ENCODE measurements at regions not wholly inside any gene's neighbourhood (a gene's known extent, or its start where the extent isn't known, plus 50 kb on each side); places are given as distances from the start of the nearest gene placed in this dataset.
"Not testable (repeated sequence)": the region's sequence is repeated elsewhere in the genome, so short reads cannot be mapped to it uniquely, and the experiment has no call there.

DNA sequence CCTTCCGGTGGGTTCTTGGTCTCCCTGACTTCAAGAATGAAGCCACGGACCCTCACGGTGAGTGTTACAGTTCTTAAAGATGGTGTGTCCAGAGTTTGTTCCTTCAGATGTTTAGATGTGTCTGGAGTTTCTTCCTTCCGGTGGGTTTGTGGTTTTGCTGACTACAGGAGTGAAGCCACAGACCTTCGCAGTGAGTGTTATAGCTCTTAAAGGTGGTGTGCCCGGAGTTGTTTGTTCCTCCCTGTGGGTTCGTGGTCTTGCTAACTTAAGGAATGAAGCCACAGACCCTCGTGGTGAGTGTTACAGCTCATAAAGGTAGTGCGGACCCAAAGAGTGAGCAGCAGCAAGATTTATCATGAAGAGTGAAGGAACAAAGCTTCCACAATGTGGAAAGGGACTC is 87.1 kb upstream of the BASP1 start:
- DNase-seq, result not testable (repeated sequence)

DNA sequence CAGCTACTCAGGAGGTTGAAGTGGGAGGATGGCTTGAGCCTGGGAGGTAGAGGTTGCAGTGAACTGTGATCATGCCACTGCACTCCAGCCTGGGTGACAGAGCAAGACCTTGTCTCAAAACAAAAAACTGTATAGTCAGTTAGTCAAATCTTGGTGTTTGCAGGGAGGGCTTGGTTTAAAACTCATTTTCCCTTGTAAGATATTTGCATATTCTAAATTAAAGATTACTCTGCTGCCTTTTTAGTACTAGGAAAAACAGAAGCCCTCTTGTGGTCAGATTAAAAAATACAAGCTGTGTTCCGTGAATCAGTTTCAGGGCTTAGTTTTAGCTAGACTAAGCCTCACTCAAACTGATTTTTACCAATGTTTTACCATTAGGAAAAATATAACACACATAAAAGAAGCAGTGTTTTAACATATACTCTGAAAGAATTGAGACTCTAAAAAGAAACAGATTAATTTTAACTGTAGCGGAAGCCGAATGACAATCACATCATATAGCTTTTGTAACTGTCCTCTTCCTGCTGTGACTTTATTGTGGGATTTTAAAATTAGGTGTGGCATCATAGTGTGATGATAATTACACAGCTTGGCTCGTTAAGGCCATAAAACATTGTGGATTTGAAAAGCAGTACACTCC is 84.9 kb upstream of the BASP1 start:
- no peak for DNase-seq

GRCh38 chr5:17135050-17135449 is 82.4 kb upstream of the BASP1 start:
- no peak for DNase-seq

DNA sequence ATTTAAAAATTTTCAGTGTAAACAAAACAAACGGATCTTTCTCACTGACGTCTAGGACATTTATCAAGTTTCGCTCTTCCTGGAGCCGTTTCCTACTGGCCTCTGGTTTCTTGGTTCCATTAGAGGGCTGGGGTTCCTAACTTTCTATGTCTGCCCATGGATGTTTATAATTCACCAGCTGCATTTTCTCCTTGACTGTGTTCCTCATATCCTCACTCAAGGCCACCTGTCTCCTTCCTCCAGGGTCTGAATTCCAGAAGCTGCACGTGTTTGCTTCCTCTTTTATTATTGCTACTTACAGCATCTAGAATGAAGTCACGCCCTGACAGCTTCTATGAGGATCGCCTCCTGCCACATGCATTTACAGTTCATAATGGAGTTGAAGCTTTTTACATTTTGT is 74.1 kb upstream of the BASP1 start:
- DNase-seq, result no peak

GRCh38 chr5:17146280-17146841 is 71.1 kb upstream of the BASP1 start:
- DNase-seq, result no peak

- no peak for DNase-seq
These were observed 70.3 kb upstream of the BASP1 start for GRCh38 chr5:17147170-17147569.

GRCh38 chr5:17147617-17148016 is 69.8 kb upstream of the BASP1 start:
- DNase-seq, result no peak

GRCh38 chr5:17148481-17148880 is 69.0 kb upstream of the BASP1 start:
- DNase-seq, result no peak

GRCh38 chr5:17149786-17150185 is 67.6 kb upstream of the BASP1 start:
- no peak for DNase-seq

DNA sequence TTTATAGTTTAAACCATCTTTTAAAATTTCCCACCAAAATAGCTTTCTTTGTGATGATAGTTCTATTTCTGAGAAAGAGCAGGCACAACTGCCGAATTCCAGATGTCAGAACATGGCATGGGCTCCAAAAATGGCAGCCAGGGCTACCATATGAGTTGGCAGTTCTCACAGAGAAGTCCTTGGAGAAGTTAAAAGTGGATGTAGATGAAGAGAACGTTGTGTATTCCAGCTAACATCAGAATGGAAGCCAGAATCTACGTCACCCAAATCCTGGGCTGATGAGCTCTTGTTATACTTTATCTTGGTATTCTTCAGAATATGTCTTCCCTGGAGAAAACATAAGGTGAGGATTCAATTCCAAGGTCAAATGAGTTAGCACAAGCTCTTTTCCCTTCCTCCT is 66.9 kb upstream of the BASP1 start:
- DNase-seq, result no peak

- DNase-seq, result no peak
These were observed 65.7 kb upstream of the BASP1 start for GRCh38 chr5:17151686-17152085.

DNA sequence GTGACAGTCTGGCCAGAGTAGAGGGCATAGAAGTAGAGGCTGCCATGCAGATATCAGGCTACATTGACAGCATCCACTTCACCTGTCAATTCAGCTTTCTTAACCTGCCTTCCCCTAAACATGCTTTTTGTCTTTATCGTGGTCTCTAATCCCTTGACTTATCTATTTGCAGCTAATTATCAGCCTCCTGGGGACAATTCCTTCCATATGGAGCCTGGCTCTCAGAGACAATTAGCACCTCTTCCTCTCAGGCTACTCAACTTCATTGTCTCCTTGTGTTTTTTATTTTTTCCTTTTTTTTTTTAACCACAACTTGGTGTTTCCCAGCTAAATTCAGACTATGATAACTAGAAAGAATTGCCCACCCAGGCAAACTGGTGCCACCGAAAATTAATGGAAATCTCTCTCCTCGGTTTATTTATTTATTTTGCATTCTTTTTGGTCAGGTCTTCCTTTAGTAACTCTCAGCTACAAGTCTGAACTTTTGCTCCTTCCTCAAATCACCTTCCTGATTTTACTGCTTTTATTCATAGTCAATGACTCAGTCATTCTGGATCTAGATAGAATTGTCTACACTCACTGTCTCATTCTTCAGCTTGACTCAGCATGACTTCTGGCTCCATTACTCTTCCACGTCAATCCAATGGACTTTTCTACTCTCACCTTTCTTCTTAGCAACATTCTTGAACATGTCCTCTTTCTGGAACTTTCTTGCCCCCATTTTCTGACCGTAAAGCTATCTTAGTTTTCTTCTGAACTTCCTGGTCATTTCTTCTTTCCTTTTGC is 63.0 kb upstream of the BASP1 start:
- DNase-seq, result no peak

DNA sequence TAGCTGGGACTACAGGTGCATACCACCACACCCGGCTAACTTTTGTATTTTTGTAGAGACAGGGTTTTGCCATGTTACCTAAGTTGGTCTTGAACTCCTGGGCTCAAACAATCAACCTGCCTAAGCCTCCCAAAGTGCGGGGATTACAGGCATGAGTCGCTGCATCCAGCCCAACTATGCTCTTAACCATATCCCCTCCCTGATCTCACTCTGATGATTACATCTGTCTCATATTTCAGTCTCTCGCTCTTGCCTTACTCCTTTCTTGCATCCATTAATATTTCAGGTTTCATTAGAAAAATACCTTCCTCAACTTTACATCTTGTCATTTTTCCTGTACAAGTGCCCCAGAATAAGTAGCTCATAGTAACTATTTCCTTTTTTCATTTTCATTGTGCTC is 61.0 kb upstream of the BASP1 start:
- no peak for DNase-seq

GRCh38 chr5:17157294-17157693 is 60.1 kb upstream of the BASP1 start:
- no peak for DNase-seq

DNA sequence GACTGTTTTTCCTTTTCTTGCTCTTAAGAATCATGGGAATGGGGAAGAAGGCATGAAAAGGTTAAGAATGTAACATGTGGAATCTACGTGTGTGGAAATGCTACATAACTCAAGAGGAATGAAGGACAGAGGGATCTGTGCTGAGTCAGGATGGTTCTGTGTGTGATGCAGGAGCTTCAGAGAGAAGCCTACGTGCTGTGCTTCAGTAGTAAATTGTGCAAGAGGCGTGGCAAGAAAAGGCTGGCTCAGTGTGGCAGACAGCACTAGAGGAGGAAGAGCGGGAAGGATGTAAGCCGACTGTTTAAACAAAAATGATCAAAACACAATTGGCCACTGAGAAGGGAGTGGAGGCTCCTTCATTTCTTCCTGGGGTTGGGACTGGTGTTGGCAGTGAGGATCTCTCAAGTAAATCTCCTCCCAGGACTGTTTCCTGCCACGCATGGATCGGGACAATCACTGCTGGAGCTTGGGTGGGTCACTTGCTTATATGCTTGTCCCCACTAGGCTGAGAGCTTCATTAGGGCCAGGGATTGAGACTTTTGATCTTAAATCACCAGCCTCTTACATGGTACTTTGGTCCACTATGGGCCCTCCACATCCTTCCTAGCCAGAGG is 59.4 kb upstream of the BASP1 start:
- no peak for DNase-seq

DNA sequence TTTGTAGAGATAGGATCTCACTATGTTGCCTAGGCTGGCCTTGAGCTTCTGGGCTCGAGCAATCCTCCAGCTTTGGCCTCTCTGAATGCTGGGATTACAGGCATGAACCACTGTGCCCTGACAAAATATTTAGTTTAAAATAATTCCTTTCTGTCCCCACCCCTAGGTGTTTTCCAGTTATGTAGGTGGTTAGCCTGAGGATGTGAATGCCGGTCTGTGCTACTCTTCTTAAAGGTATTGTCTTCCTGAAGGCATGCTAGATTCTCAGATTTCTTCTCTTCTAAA is 56.7 kb upstream of the BASP1 start:
- no peak for DNase-seq

DNA sequence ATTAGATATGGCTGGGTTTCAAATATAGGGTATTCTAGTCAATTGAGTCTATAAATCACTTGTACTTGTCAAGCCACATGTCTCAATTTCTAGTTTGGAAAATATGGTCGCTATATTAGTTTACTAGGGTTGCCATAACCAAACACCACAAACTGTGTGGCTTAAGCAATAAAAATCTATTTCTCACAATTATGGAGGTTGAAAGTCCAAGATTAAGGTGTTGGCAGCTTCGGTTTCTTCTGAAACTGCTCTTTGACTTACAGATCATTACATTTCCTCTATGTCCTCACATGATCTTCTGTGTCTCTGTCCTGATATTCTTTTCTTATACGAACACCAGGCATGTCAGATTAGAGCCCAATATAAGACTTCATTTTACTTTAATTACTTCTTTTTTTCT is 55.8 kb upstream of the BASP1 start:
- DNase-seq, result no peak

- DNase-seq, result no peak
These were observed 54.2 kb upstream of the BASP1 start for GRCh38 chr5:17163221-17163620.

DNA sequence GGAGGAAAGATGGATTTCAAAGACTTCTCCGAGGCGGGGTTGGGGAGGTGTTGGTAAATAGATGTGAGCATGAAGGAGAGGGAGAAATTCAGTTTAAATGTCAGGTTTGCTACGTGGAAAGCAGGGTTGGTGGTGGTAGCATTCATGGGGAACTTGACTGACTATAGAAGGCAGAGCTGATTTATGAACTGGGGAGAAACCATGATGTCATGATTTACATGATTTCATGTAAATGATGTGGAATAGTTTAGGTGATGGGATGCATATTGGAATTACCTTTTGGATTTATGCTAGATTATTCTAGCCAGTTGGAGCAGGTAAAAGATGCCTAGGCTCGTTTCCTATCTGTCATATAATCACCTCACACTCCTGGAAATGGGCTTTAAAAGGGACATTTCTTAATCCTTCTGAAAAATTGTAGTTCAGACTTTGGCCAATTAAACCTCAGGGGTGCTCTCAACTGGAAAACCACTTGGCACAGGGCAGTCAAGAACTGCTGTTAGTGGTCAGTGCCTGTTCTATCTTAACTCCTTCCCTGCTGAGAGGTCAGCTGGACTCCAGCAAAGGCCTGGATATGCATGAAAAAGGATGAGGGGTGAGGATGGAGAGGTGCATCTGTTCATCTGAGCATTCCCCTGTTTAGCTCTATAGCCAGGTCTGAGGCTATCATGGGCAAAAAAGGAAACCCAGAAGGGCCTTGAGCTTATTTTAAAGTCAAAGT is 50.1 kb upstream of the BASP1 start:
- no peak for DNase-seq

Data from NCI-H187 treated with DMSO at 0.1 percent for 48 hours (cell line).